GM23338 (cell line): ENCODE measurements at regions not wholly inside any gene's neighbourhood (a gene's known extent, or its start where the extent isn't known, plus 50 kb on each side); places are given as distances from the start of the nearest gene placed in this dataset.

Experiments
- ATAC-seq: fragments of 200-7000 bp; cut with Tn5 transposase; 3 replicates; pipeline ENCODE4 v1.9.1; 2020
- DNase-seq: peaks from one replicate; pipeline ENCODE4 v3.0.0-alpha.2; 2015; ENCODE audit warnings: low spot score
- H2AFZ ChIP-seq: fragments of 200-600 bp; sonication (generic); 2 replicates; pipeline ENCODE4 v1.8.0; 2016; ENCODE audit warnings: antibody characterized with exemption, mild to moderate bottlenecking, moderate library complexity
- H3F3A ChIP-seq: fragments of 200-600 bp; sonication (generic); replicated peaks from 2 replicates; pipeline ENCODE4 v1.8.0; 2017; ENCODE audit warnings: antibody characterized with exemption, mixed run types, low read depth
- H3K27ac ChIP-seq: fragments of 200-600 bp; sonication (generic); 2 replicates; pipeline ENCODE4 v1.6.1; 2016; ENCODE audit warnings: low read depth
- H3K27me3 ChIP-seq: fragments of 200-600 bp; sonication (generic); 2 replicates; pipeline ENCODE4 v1.8.0; 2016; ENCODE audit warnings: mild to moderate bottlenecking, mixed run types, moderate library complexity; ENCODE audit not compliant: insufficient read depth
- H3K36me3 ChIP-seq: fragments of 200-600 bp; sonication (generic); 2 replicates; pipeline ENCODE4 v1.8.0; 2016; ENCODE audit warnings: mild to moderate bottlenecking; ENCODE audit not compliant: insufficient read depth
- H3K4me1 ChIP-seq: fragments of 200-600 bp; sonication (generic); 2 replicates; pipeline ENCODE4 v1.8.0; 2016; ENCODE audit warnings: mild to moderate bottlenecking, moderate library complexity; ENCODE audit not compliant: insufficient read depth
- H3K4me2 ChIP-seq: fragments of 200-600 bp; sonication (generic); 2 replicates; pipeline ENCODE4 v1.7.1; 2017; ENCODE audit warnings: mixed run types
- H3K4me3 ChIP-seq: fragments of 200-600 bp; sonication (generic); 2 replicates; pipeline ENCODE4 v1.6.1; 2016; ENCODE audit warnings: mixed run types
- H3K79me2 ChIP-seq: fragments of 200-600 bp; sonication (generic); replicated peaks from 2 replicates; pipeline ENCODE4 v1.8.0; 2017; ENCODE audit warnings: mild to moderate bottlenecking; ENCODE audit not compliant: insufficient read depth
- H3K9me2 ChIP-seq: fragments of 200-600 bp; sonication (generic); 2 replicates; pipeline ENCODE4 v1.8.0; 2017; ENCODE audit not compliant: insufficient read depth
- H4K20me1 ChIP-seq: fragments of 200-600 bp; sonication (generic); replicated peaks from 2 replicates; pipeline ENCODE4 v1.8.0; 2017; ENCODE audit warnings: mild to moderate bottlenecking; ENCODE audit not compliant: insufficient read depth
- H3K27ac Mint-ChIP-seq: 2 replicates; pipeline ENCODE4 v1.8.0; 2020; ENCODE audit warnings: inconsistent platforms, mild to moderate bottlenecking, moderate library complexity, mixed read lengths
- H3K27me3 Mint-ChIP-seq: 3 replicates; pipeline ENCODE4 v1.8.0; 2022; ENCODE audit warnings: low read depth, mild to moderate bottlenecking, moderate library complexity, mixed read lengths, inconsistent platforms; ENCODE audit not compliant: insufficient read depth, poor library complexity
- H3K36me3 Mint-ChIP-seq: 3 replicates; pipeline ENCODE4 v1.8.0; 2021; ENCODE audit warnings: low read depth, mild to moderate bottlenecking, inconsistent platforms, moderate library complexity, mixed read lengths
- H3K4me1 Mint-ChIP-seq: 3 replicates; pipeline ENCODE4 v1.8.0; 2020; ENCODE audit warnings: mild to moderate bottlenecking, inconsistent platforms, mixed read lengths
- H3K4me3 Mint-ChIP-seq: 3 replicates; pipeline ENCODE4 v1.8.0; 2021; ENCODE audit warnings: moderate library complexity, mild to moderate bottlenecking, inconsistent platforms, mixed read lengths
- H3K9me3 Mint-ChIP-seq: 3 replicates; pipeline ENCODE4 v1.8.0; 2020; ENCODE audit warnings: moderate library complexity, mild to moderate bottlenecking, inconsistent platforms, mixed read lengths
- CREB1 ChIP-seq: fragments of 250-450 bp; sonication (Bioruptor Pico); IDR thresholded peaks from 2 replicates; pipeline ENCODE4 v1.5.0; 2020; ENCODE audit warnings: low read depth, mild to moderate bottlenecking, moderate library complexity
- CTCF ChIP-seq, 2 experiments: fragments of 200-600 bp in 1 of 2; sonication (generic) in 1 of 2; conservative IDR thresholded peaks; 2 replicates each; pipeline versions ENCODE4 v1.5.1 to v1.6.1; 2016 to 2017; ENCODE audit warnings: antibody characterized with exemption in 2 of 2, low read depth in 2 of 2, mild to moderate bottlenecking in 2 of 2, moderate library complexity in 1 of 2
- ETS1 ChIP-seq: IDR thresholded peaks from 2 replicates; pipeline ENCODE4 v1.6.1; 2016; ENCODE audit warnings: antibody characterized with exemption
- EZH2phosphoT487 ChIP-seq: fragments of 200-600 bp; sonication (generic); IDR thresholded peaks from one replicate; pipeline ENCODE4 v1.8.1; 2018; ENCODE audit warnings: antibody characterized with exemption; ENCODE audit not compliant: unreplicated experiment
- NANOG ChIP-seq: IDR thresholded peaks from 2 replicates; pipeline ENCODE4 v1.6.1; 2016; ENCODE audit warnings: antibody characterized with exemption, borderline replicate concordance
- POLR2AphosphoS5 ChIP-seq: IDR thresholded peaks from 2 replicates; pipeline ENCODE4 v1.6.1; 2016; ENCODE audit warnings: antibody characterized with exemption, low read depth
- STAT1 ChIP-seq: IDR thresholded peaks from one replicate; pipeline ENCODE4 v1.6.1; 2016; ENCODE audit warnings: antibody characterized with exemption; ENCODE audit not compliant: unreplicated experiment
- ZNF331 ChIP-seq: fragments of 250-450 bp; sonication (Bioruptor Pico); IDR thresholded peaks from 2 replicates; pipeline ENCODE4 v1.5.0; 2020; ENCODE audit warnings: low read depth, mild to moderate bottlenecking, moderate library complexity
- ZNF462 ChIP-seq: fragments of 250-450 bp; sonication (Bioruptor Pico); IDR thresholded peaks from 2 replicates; pipeline ENCODE4 v1.5.0; 2020; ENCODE audit warnings: mild to moderate bottlenecking, moderate library complexity

- no peaks in the 10 kb centered on the region for H3F3A ChIP-seq
- no peak overlapping the region for H3K27ac ChIP-seq
- Mint-ChIP-seq H3K36me3 (no peaks in the 10 kb centered on the region), H3K4me3 (no peak overlapping the region), H3K27me3 (no peaks in the 10 kb centered on the region), H3K9me3 (no peaks in the 10 kb centered on the region), H3K27ac (no peak overlapping the region), H3K4me1 (peaks cover 4% of the 10 kb centered on the region; the same call in 2 of the 3 replicates)
- no peak overlapping the region for H3K4me3 ChIP-seq
- 0 out of 2 replicates have a peak overlapping the region, but pooled peaks have one; percentile 12 for H2AFZ ChIP-seq
- no peak overlapping the region for H3K4me2 ChIP-seq
- H3K27me3 ChIP-seq: no peaks in the 10 kb centered on the region
- H4K20me1 ChIP-seq: no peaks in the 10 kb centered on the region
- no peaks in the 10 kb centered on the region for H3K36me3 ChIP-seq
- H3K79me2 ChIP-seq: no peaks in the 10 kb centered on the region
- ATAC-seq (no peak), DNase-seq (no peak)
- H3K9me2 ChIP-seq: no peaks in the 10 kb centered on the region
- H3K4me1 ChIP-seq: no peaks in the 10 kb centered on the region
- TF ChIP-seq CREB1 (CRISPR knock-in tag) (no peak), POLR2AphosphoS5 (no peak), CTCF (conservative IDR thresholded peaks at IDR 0.05; ENCODE audit: low read depth in 2 of 2) (no peak), ETS1 (no peak), NANOG (no peak), ZNF331 (no peak), ZNF462 (CRISPR knock-in tag) (no peak), STAT1 (no peak), EZH2phosphoT487 (no peak)
These were observed 385.7 kb upstream of the CITED2 start for GRCh38 chr6:139760128-139760527.
